PFSK-1 (cell line): ENCODE measurements at regions not wholly inside any gene's neighbourhood (a gene's known extent, or its start where the extent isn't known, plus 50 kb on each side); places are given as distances from the start of the nearest gene placed in this dataset.

Source experiments
- REST ChIP-seq, 2 experiments: IDR thresholded peaks; 2 replicates each; pipeline versions ENCODE4 v1.6.1 to v1.8.0; 2011 to 2012; ENCODE audit warnings: low read depth in 2 of 2, low read length in 2 of 2, control low read depth in 1 of 2, inconsistent platforms in 1 of 2, mild to moderate bottlenecking in 1 of 2, moderate library complexity in 1 of 2; ENCODE audit not compliant: insufficient read depth in 1 of 2
- SIN3A ChIP-seq: IDR thresholded peaks from 2 replicates; pipeline ENCODE4 v1.6.1; 2012; ENCODE audit warnings: mild to moderate bottlenecking, low read length, moderate library complexity, borderline replicate concordance; ENCODE audit not compliant: insufficient read depth

- TF ChIP-seq REST (IDR thresholded peaks at IDR 0.05; ENCODE audit: insufficient read depth in 1 of 2, low read depth in 2 of 2, low read length in 2 of 2): no peak
- TF ChIP-seq SIN3A: no peak
These were observed 93.9 kb upstream of the API5 start for GRCh38 chr11:43217849-43218248.
